Rectal smooth muscle tissue (tissue), 1 donor: ENCODE measurements at regions not wholly inside any gene's neighbourhood (a gene's known extent, or its start where the extent isn't known, plus 50 kb on each side); places are given as distances from the start of the nearest gene placed in this dataset.
A peak's percentile ranks its signal among the peaks of the same experiment; 100 is the strongest.

Source experiments
- H3K27ac ChIP-seq: one replicate; pipeline ENCODE4 v1.7.0; 2013; ENCODE audit warnings: low read depth, low read length, inconsistent platforms
- H3K27me3 ChIP-seq: one replicate; pipeline ENCODE4 v1.7.0; 2013; ENCODE audit warnings: low read length; ENCODE audit not compliant: control insufficient read depth, insufficient read depth
- H3K36me3 ChIP-seq: one replicate; pipeline ENCODE4 v1.7.0; 2013; ENCODE audit warnings: low read length; ENCODE audit not compliant: control insufficient read depth, insufficient read depth
- H3K4me1 ChIP-seq: one replicate; pipeline ENCODE4 v1.7.0; 2013; ENCODE audit warnings: low read length; ENCODE audit not compliant: control insufficient read depth, insufficient read depth
- H3K4me3 ChIP-seq: one replicate; pipeline ENCODE4 v1.7.0; 2013; ENCODE audit warnings: low read length
- H3K9ac ChIP-seq: one replicate; pipeline ENCODE4 v1.7.0; 2013; ENCODE audit warnings: low read length

- Histone ChIP-seq H3K36me3 (no peaks in the 10 kb centered on the region), H3K27ac (no peak overlapping the region), H3K4me3 (no peak overlapping the region), H3K9ac (no peak overlapping the region), H3K4me1 (no peaks in the 10 kb centered on the region), H3K27me3 (no peaks in the 10 kb centered on the region)
These were observed 180.9 kb downstream of the TLE1 start for GRCh38 chr9:81508476-81508875.

- no peak overlapping the region for H3K9ac ChIP-seq
- H3K27me3 ChIP-seq: no peaks in the 10 kb centered on the region
- no peak overlapping the region for H3K27ac ChIP-seq
- H3K36me3 ChIP-seq: no peaks in the 10 kb centered on the region
- H3K4me3 ChIP-seq: no peak overlapping the region
- H3K4me1 ChIP-seq: no peaks in the 10 kb centered on the region
These were observed 182.1 kb downstream of the TLE1 start for GRCh38 chr9:81506941-81507864.

- no peak overlapping the region for H3K9ac ChIP-seq
- no peaks in the 10 kb centered on the region for H3K36me3 ChIP-seq
- H3K4me3 ChIP-seq: no peak overlapping the region
- no peaks in the 10 kb centered on the region for H3K27me3 ChIP-seq
- peaks cover 6% of the 10 kb centered on the region for H3K4me1 ChIP-seq
- no peak overlapping the region for H3K27ac ChIP-seq
These were observed 189.8 kb downstream of the TLE1 start for GRCh38 chr9:81499594-81499993.

- Histone ChIP-seq H3K36me3 (no peaks in the 10 kb centered on the region), H3K27ac (no peak overlapping the region), H3K4me3 (no peak overlapping the region), H3K27me3 (no peaks in the 10 kb centered on the region), H3K4me1 (peaks cover 6% of the 10 kb centered on the region), H3K9ac (no peak overlapping the region)
These were observed 190.3 kb downstream of the TLE1 start for GRCh38 chr9:81499021-81499454.

GRCh38 chr9:81498576-81498975 is 190.8 kb downstream of the TLE1 start:
- H3K4me3 ChIP-seq: no peak overlapping the region
- H3K9ac ChIP-seq: no peak overlapping the region

GRCh38 chr9:81497091-81497490 is 192.3 kb downstream of the TLE1 start:
- H3K9ac ChIP-seq: no peak overlapping the region
- H3K36me3 ChIP-seq: no peaks in the 10 kb centered on the region
- H3K27ac ChIP-seq: no peak overlapping the region
- no peak overlapping the region for H3K4me3 ChIP-seq
- peaks cover 6% of the 10 kb centered on the region for H3K4me1 ChIP-seq
- no peaks in the 10 kb centered on the region for H3K27me3 ChIP-seq

More at GRCh38 chr9:81498576-81498975, 190.8 kb downstream of the TLE1 start:
- Histone ChIP-seq H3K27me3 (no peaks in the 10 kb centered on the region), H3K27ac (no peak overlapping the region), H3K36me3 (no peaks in the 10 kb centered on the region), H3K4me1 (peaks cover 6% of the 10 kb centered on the region)

- H3K4me3 ChIP-seq: no peak overlapping the region
- H3K9ac ChIP-seq: no peak overlapping the region
- H3K4me1 ChIP-seq: no peaks in the 10 kb centered on the region
- H3K36me3 ChIP-seq: no peaks in the 10 kb centered on the region
- H3K27me3 ChIP-seq: no peaks in the 10 kb centered on the region
- H3K27ac ChIP-seq: no peak overlapping the region
These were observed 196.5 kb downstream of the TLE1 start for GRCh38 chr9:81492710-81493447.

GRCh38 chr9:81490605-81491331 is 198.6 kb downstream of the TLE1 start:
- no peak overlapping the region for H3K27ac ChIP-seq
- H3K4me3 ChIP-seq: no peak overlapping the region
- no peaks in the 10 kb centered on the region for H3K36me3 ChIP-seq
- no peaks in the 10 kb centered on the region for H3K4me1 ChIP-seq
- H3K9ac ChIP-seq: no peak overlapping the region
- H3K27me3 ChIP-seq: no peaks in the 10 kb centered on the region

GRCh38 chr9:81489046-81489445 is 200.3 kb downstream of the TLE1 start:
- H3K9ac ChIP-seq: no peak overlapping the region
- no peak overlapping the region for H3K4me3 ChIP-seq
- no peak overlapping the region for H3K27ac ChIP-seq
- no peaks in the 10 kb centered on the region for H3K36me3 ChIP-seq
- no peaks in the 10 kb centered on the region for H3K4me1 ChIP-seq
- no peaks in the 10 kb centered on the region for H3K27me3 ChIP-seq

GRCh38 chr9:81480828-81481604 is 208.3 kb downstream of the TLE1 start:
- Histone ChIP-seq H3K4me1 (no peaks in the 10 kb centered on the region), H3K9ac (no peak overlapping the region), H3K36me3 (no peaks in the 10 kb centered on the region), H3K4me3 (peak overlapping the region; percentile 4), H3K27ac (no peak overlapping the region), H3K27me3 (no peaks in the 10 kb centered on the region)

GRCh38 chr9:81479573-81479972 is 209.8 kb downstream of the TLE1 start:
- no peak overlapping the region for H3K27ac ChIP-seq
- H3K27me3 ChIP-seq: no peaks in the 10 kb centered on the region
- H3K4me3 ChIP-seq: no peak overlapping the region
- no peaks in the 10 kb centered on the region for H3K4me1 ChIP-seq
- H3K9ac ChIP-seq: no peak overlapping the region
- no peaks in the 10 kb centered on the region for H3K36me3 ChIP-seq
